RWPE1 (cell line): ENCODE measurements at regions not wholly inside any gene's neighbourhood (a gene's known extent, or its start where the extent isn't known, plus 50 kb on each side); places are given as distances from the start of the nearest gene placed in this dataset.

Experiments
- CTCF ChIA-PET: fragments of 350-600 bp; sonication (Branson Sonifier 250); formaldehyde crosslinking; extraction: SDS; loops from one replicate; lab custom pipeline; 2021; lab: Yijun Ruan, JAX
- POLR2A ChIA-PET: fragments of 400-600 bp; formaldehyde crosslinking; extraction: SDS; loops from one replicate; lab custom pipeline; 2020; ENCODE audit warnings: antibody characterized with exemption; ENCODE audit not compliant: low non-redundant PET; lab: Yijun Ruan, JAX
- DNase-seq: peaks from one replicate; pipeline ENCODE4 v3.0.0; 2012; ENCODE audit warnings: low spot score
- H3K27ac ChIP-seq: fragments of 450-650 bp; 2 replicates; pipeline ENCODE4 v1.5.1; 2017
- TF ChIP-seq, protein P1 (sequence below): fragments of 450-650 bp; conservative IDR thresholded peaks from 2 replicates; pipeline ENCODE4 v1.5.1; 2017; ENCODE audit warnings: low read depth, mild to moderate bottlenecking

DNA sequence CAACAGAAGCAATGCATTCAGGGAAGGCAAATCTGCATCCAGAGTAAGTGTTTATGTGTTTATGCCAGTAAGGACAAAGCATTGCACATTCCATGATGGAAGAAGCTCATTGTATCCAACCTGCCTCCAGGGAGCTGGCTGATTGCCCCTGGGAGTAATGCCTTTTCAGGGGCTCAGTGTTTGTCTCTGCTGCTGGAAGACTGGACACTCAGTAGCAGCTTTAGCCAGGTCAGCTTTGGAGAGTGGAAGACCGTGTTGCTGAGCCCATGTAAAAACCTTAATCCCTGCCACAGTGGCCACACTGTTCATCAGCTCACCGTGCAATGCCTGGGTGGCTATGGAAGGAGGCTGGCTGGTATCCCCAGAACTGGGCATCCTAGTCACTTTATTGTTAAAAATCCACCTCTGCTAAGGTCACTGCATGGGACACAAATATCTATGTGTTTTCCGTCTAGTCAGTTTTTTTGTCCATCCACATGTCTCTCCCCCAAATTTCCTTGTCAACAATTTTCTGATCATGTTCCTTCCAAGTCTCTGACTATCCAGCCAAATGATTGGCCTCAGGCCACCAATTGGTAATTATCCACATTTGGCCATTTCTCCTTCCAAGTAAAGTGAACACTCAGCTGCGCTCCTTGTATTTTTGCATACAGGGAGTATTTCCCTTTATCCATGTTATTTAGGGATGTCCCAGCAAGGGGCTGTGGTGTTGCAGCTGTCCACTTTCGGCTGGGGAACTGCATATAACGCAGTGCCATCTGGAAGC, 2044.5 kb upstream of the AGA start:
- TF ChIP-seq, protein P1, sequence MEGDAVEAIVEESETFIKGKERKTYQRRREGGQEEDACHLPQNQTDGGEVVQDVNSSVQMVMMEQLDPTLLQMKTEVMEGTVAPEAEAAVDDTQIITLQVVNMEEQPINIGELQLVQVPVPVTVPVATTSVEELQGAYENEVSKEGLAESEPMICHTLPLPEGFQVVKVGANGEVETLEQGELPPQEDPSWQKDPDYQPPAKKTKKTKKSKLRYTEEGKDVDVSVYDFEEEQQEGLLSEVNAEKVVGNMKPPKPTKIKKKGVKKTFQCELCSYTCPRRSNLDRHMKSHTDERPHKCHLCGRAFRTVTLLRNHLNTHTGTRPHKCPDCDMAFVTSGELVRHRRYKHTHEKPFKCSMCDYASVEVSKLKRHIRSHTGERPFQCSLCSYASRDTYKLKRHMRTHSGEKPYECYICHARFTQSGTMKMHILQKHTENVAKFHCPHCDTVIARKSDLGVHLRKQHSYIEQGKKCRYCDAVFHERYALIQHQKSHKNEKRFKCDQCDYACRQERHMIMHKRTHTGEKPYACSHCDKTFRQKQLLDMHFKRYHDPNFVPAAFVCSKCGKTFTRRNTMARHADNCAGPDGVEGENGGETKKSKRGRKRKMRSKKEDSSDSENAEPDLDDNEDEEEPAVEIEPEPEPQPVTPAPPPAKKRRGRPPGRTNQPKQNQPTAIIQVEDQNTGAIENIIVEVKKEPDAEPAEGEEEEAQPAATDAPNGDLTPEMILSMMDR = no peak
- DNase-seq = no peak
- POLR2A ChIA-PET = no interaction called here
- H3K27ac ChIP-seq = no peak overlapping the region
- CTCF ChIA-PET = no interaction called here

DNA sequence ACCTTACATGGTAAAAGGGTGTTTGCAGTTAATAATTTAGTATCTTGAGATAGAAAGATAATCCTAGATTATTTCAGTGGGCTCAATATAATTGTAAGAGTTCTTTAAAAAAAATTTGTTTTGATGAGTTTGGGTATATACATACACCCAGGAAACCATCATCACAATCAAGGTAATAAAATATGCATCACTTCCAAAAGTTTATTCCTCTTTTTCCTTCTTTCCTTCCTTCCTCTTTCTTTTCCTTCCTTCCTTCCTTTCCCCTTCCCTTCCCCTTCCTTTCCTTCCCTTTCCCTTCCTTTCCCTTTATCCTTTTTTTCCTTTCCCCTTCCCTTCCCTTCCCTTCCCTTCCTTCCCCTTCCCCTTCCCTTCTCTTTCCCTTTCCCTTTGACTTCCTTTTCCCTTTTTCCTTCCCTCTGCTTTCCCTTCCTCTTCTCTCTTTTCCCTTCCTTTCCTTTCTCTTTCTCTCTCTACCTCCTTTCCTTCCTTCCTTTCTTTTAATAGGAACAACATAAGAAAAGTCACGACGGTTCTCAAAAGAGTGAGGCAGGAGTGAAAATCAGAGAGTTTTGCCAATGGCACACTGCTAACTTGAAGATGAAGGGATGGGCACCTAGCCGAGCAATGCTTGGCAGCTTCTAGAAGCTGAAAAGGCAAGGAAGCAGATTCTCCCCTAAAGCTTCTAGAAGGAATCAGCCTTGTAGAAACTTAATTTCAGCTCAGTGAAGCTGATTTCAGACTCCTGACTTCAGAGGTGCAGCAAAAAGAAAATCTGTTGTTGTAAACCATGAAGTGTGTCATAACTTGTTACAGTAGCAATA, 2050.2 kb upstream of the AGA start:
- POLR2A ChIA-PET = no interaction called here
- H3K27ac ChIP-seq = no peak overlapping the region
- no peak for DNase-seq
- CTCF ChIA-PET = no interaction called here
- TF ChIP-seq, protein P1 = no peak

DNA sequence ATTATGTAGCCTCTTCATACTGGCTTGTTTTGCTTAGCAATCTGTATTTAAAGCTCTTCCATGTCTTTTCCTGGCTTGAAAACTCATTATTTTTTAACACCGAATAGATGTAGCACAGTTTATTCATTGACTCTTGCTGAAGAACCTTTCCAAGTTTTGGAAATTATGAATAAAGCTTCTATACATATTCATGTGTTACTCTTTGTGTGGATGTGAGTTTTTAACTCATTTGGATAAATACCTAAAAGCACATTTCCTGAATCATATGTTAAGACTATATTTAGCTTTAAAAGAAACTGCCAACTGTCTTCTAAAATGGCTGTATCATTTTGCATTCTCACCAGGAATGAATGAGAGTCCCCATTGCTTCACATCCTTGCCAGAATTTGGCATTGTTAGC, 2061.7 kb upstream of the AGA start:
- POLR2A ChIA-PET = no interaction called here
- CTCF ChIA-PET = interaction anchor here (0.6 kb wide), 1 partner anchor 431 kb away, joined by 7 read pairs; no protein-coding TSS in a partner anchor

DNA sequence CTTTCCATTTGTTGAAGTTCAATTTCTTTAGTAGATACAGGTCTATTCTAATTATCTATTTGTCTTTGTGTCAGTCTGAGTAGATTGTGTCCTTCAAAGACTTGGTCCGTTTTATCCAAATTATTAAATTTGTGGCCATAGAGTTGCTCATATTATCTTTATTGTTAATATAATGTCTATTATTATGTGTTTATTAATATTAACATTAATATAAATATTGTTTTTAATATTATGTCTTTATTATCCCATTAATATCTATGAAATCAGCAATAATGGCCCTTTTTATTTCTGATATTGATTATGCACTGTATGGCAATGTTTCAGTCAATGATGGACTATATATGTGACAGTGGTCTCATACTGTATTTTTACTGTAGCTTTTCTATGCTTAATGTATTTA, 2067.3 kb upstream of the AGA start:
- ChIA-PET CTCF (no interaction called here), POLR2A (no interaction called here)
- no peak for DNase-seq
- TF ChIP-seq, protein P1 = no peak
- no peak overlapping the region for H3K27ac ChIP-seq

More for the DNA sequence above, 2061.7 kb upstream of the AGA start:
- no peak overlapping the region for H3K27ac ChIP-seq
- no peak for DNase-seq
- TF ChIP-seq, protein P1 = no peak

DNA sequence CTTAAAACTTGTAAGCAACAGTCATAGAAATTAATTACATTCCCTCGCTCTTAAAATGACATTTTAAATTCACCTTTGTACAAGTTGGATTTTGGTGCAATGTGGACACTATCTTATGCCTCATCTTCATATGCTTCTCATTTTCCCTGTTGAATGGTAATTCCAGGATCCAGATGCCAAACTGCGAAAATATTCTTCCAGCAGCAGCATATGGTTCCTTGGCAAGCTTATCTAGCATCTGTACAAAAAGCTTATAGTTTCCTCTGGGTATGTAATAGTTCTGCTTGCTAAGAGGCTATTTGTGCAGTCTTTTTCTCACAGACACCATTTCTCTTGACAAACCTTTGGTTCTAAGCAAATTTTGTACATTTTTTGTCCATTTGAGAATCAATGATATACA, 2079.7 kb upstream of the AGA start:
- no peak overlapping the region for H3K27ac ChIP-seq
- TF ChIP-seq, protein P1 = no peak
- DNase-seq = no peak
- POLR2A ChIA-PET = no interaction called here
- CTCF ChIA-PET = no interaction called here

DNA sequence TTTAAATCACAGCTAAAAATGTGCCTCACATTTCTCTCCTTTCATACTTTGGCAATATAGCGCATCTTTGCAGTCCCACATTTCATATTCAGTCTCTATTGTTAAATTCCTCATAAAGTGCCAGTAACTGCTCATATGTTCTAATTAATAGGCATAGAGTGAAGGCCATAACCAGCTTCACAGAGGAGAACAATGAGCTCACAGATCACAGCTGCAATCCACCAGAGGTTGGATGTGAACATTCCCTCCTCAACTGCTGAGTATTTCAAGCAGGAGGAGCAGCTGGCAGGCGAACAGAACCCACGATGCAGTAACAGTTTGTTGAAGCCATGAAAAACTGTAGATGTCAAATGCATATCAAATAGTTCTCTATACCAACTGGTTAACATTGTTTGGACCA, 2088.7 kb upstream of the AGA start:
- DNase-seq = no peak
- ChIA-PET POLR2A (no interaction called here), CTCF (no interaction called here)
- TF ChIP-seq, protein P1 = no peak
- H3K27ac ChIP-seq = no peak overlapping the region
